IPS-NIHi7 (cell line): ENCODE measurements at regions not wholly inside any gene's neighbourhood (a gene's known extent, or its start where the extent isn't known, plus 50 kb on each side); places are given as distances from the start of the nearest gene placed in this dataset.
"Not testable (repeated sequence)": the region's sequence is repeated elsewhere in the genome, so short reads cannot be mapped to it uniquely, and the experiment has no call there.

ENCODE experiments used
- DNase-seq: peaks from one replicate; pipeline ENCODE4 v3.0.0; 2012; ENCODE audit warnings: mixed read lengths; ENCODE audit errors: extremely low spot score

GRCh38 chrX:151042842-151043241 lies 59.7 kb downstream of the HMGB3 start:
- no peak for DNase-seq

- not testable (repeated sequence) for DNase-seq
Observed at GRCh38 chrX:151066373-151066772, 83.2 kb downstream of the HMGB3 start.

- no peak for DNase-seq
Observed at GRCh38 chrX:151073767-151074166, 90.6 kb downstream of the HMGB3 start.

- no peak for DNase-seq
Observed at GRCh38 chrX:151081016-151081415, 95.4 kb upstream of the GPR50 start.

GRCh38 chrX:151082077-151082948 lies 94.1 kb upstream of the GPR50 start:
- peak; percentile 73 for DNase-seq

GRCh38 chrX:151084454-151084853 lies 91.9 kb upstream of the GPR50 start:
- DNase-seq: no peak

- DNase-seq: no peak
Observed at GRCh38 chrX:151085207-151085606, 91.2 kb upstream of the GPR50 start.

GRCh38 chrX:151088221-151088620 lies 88.2 kb upstream of the GPR50 start:
- no peak for DNase-seq

- DNase-seq: no peak
Observed at GRCh38 chrX:151099001-151099400, 77.4 kb upstream of the GPR50 start.

GRCh38 chrX:151100799-151101198 lies 75.6 kb upstream of the GPR50 start:
- DNase-seq: no peak

- DNase-seq: not testable (repeated sequence)
Observed at GRCh38 chrX:151113200-151113599, 63.2 kb upstream of the GPR50 start.
